Loucy (cell line): ENCODE measurements at regions not wholly inside any gene's neighbourhood (a gene's known extent, or its start where the extent isn't known, plus 50 kb on each side); places are given as distances from the start of the nearest gene placed in this dataset.

Experiments used
- H2AFZ ChIP-seq: fragments of 200-600 bp; sonication (generic); 2 replicates; pipeline ENCODE4 v1.6.0; 2016; ENCODE audit warnings: antibody characterized with exemption, mild to moderate bottlenecking, low read length, moderate library complexity
- H3F3A ChIP-seq: fragments of 200-600 bp; 2 replicates; pipeline ENCODE4 v1.6.0; 2016; ENCODE audit warnings: antibody characterized with exemption, low read depth, mild to moderate bottlenecking
- H3K27me3 ChIP-seq: fragments of 200-600 bp; sonication (generic); 2 replicates; pipeline ENCODE4 v1.6.1; 2014; ENCODE audit warnings: low read length, mild to moderate bottlenecking; ENCODE audit not compliant: insufficient read depth, poor library complexity, severe bottlenecking
- H3K36me3 ChIP-seq: fragments of 200-600 bp; sonication (generic); 2 replicates; pipeline ENCODE4 v1.6.1; 2016; ENCODE audit warnings: low read length; ENCODE audit not compliant: insufficient read depth
- H3K4me1 ChIP-seq: fragments of 200-600 bp; sonication (generic); 2 replicates; pipeline ENCODE4 v1.5.1; 2014; ENCODE audit warnings: low read length, mild to moderate bottlenecking; ENCODE audit not compliant: insufficient read depth, poor library complexity, severe bottlenecking
- H3K4me2 ChIP-seq: fragments of 200-600 bp; sonication (generic); 2 replicates; pipeline ENCODE4 v1.6.0; 2014; ENCODE audit warnings: antibody characterized with exemption, low read length, low read depth, mild to moderate bottlenecking; ENCODE audit not compliant: poor library complexity, severe bottlenecking
- H3K4me3 ChIP-seq: fragments of 200-600 bp; sonication (generic); 2 replicates; pipeline ENCODE4 v1.5.1; 2014; ENCODE audit warnings: low read length, mild to moderate bottlenecking, mixed read lengths; ENCODE audit not compliant: poor library complexity, severe bottlenecking
- H3K79me2 ChIP-seq: fragments of 200-600 bp; sonication (generic); 2 replicates; pipeline ENCODE4 v1.6.1; 2014; ENCODE audit warnings: low read length; ENCODE audit not compliant: insufficient read depth
- H3K9ac ChIP-seq: fragments of 200-600 bp; sonication (generic); 2 replicates; pipeline ENCODE4 v1.6.0; 2014; ENCODE audit warnings: mild to moderate bottlenecking, low read depth, low read length, moderate library complexity; ENCODE audit not compliant: poor library complexity, severe bottlenecking
- H3K9me2 ChIP-seq: fragments of 200-600 bp; sonication (generic); replicated peaks from 2 replicates; pipeline ENCODE4 v1.6.1; 2016; ENCODE audit warnings: low read depth, low read length, mixed read lengths
- H3K9me3 ChIP-seq: fragments of 200-600 bp; sonication (generic); 2 replicates; pipeline ENCODE4 v1.6.1; 2014; ENCODE audit warnings: mild to moderate bottlenecking, antibody characterized with exemption, low read length, low read depth; ENCODE audit not compliant: insufficient read depth
- H4K20me1 ChIP-seq: fragments of 200-600 bp; sonication (generic); 2 replicates; pipeline ENCODE4 v1.6.0; 2014; ENCODE audit warnings: antibody characterized with exemption, low read length, mild to moderate bottlenecking; ENCODE audit not compliant: insufficient read depth, poor library complexity, severe bottlenecking
- CTCF ChIP-seq: fragments of 200-600 bp; sonication (generic); conservative IDR thresholded peaks from 2 replicates; pipeline ENCODE4 v1.5.1; 2014; ENCODE audit warnings: mild to moderate bottlenecking, antibody characterized with exemption, low read length
- EZH2phosphoT487 ChIP-seq: fragments of 200-600 bp; IDR thresholded peaks from 2 replicates; pipeline ENCODE4 v1.6.1; 2018; ENCODE audit warnings: antibody characterized with exemption, mild to moderate bottlenecking, moderate library complexity, borderline replicate concordance

- Histone ChIP-seq H2AFZ (no peak overlapping the region), H3K4me3 (no peak overlapping the region)
- TF ChIP-seq EZH2phosphoT487 (no peak), CTCF (no peak)
These were observed 726.7 kb downstream of the C4orf33 start for GRCh38 chr4:129822701-129823100.

GRCh38 chr4:129823105-129823504, 727.2 kb downstream of the C4orf33 start:
- H3K9me3 ChIP-seq: no peaks in the 10 kb centered on the region
- no peak overlapping the region for H3K9ac ChIP-seq
- H3K79me2 ChIP-seq: no peaks in the 10 kb centered on the region
- H3K27me3 ChIP-seq: no peaks in the 10 kb centered on the region
- no peaks in the 10 kb centered on the region for H3K9me2 ChIP-seq
- H3F3A ChIP-seq: no peaks in the 10 kb centered on the region
- H3K4me1 ChIP-seq: no peaks in the 10 kb centered on the region
- TF ChIP-seq EZH2phosphoT487 (no peak), CTCF (no peak)
- H3K36me3 ChIP-seq: no peaks in the 10 kb centered on the region
- no peak overlapping the region for H3K4me2 ChIP-seq
- no peak overlapping the region; the same call in 1 of the 2 replicates for H2AFZ ChIP-seq
- no peaks in the 10 kb centered on the region for H4K20me1 ChIP-seq
- no peak overlapping the region for H3K4me3 ChIP-seq

More at GRCh38 chr4:129822701-129823100, 726.7 kb downstream of the C4orf33 start:
- no peaks in the 10 kb centered on the region for H3K79me2 ChIP-seq
- no peaks in the 10 kb centered on the region for H3K27me3 ChIP-seq
- H3K4me1 ChIP-seq: no peaks in the 10 kb centered on the region
- no peaks in the 10 kb centered on the region for H3K9me3 ChIP-seq
- H3F3A ChIP-seq: no peaks in the 10 kb centered on the region
- no peaks in the 10 kb centered on the region for H4K20me1 ChIP-seq
- H3K36me3 ChIP-seq: no peaks in the 10 kb centered on the region
- no peak overlapping the region for H3K4me2 ChIP-seq
- H3K9me2 ChIP-seq: no peaks in the 10 kb centered on the region
- no peak overlapping the region for H3K9ac ChIP-seq

- Histone ChIP-seq H4K20me1 (no peaks in the 10 kb centered on the region), H3K4me3 (no peak overlapping the region), H3K36me3 (no peaks in the 10 kb centered on the region), H3K9me2 (no peaks in the 10 kb centered on the region), H3K9me3 (no peaks in the 10 kb centered on the region), H3K9ac (no peak overlapping the region), H2AFZ (no peak overlapping the region), H3F3A (no peaks in the 10 kb centered on the region), H3K79me2 (no peaks in the 10 kb centered on the region), H3K4me1 (no peaks in the 10 kb centered on the region), H3K27me3 (no peaks in the 10 kb centered on the region), H3K4me2 (no peak overlapping the region)
- TF ChIP-seq CTCF (no peak), EZH2phosphoT487 (no peak)
These were observed 733.4 kb downstream of the C4orf33 start for GRCh38 chr4:129829373-129829772.
